Karpas-422 (cell line): ENCODE measurements at regions not wholly inside any gene's neighbourhood (a gene's known extent, or its start where the extent isn't known, plus 50 kb on each side); places are given as distances from the start of the nearest gene placed in this dataset.
"Not testable (repeated sequence)": the region's sequence is repeated elsewhere in the genome, so short reads cannot be mapped to it uniquely, and the experiment has no call there.

Experiments used
- DNase-seq: peaks from one replicate; pipeline ENCODE4 v3.0.0-alpha.2; 2015
- H2AFZ ChIP-seq: fragments of 200-600 bp; sonication (generic); 2 replicates; pipeline ENCODE4 v1.6.1; 2014; ENCODE audit warnings: antibody characterized with exemption, low read length, mixed read lengths
- H3K27ac ChIP-seq: fragments of 200-600 bp; sonication (generic); 2 replicates; pipeline ENCODE4 v1.5.1; 2014; ENCODE audit warnings: mild to moderate bottlenecking, low read length, moderate library complexity
- H3K27me3 ChIP-seq: fragments of 200-600 bp; sonication (generic); 2 replicates; pipeline ENCODE4 v1.6.1; 2014; ENCODE audit warnings: low read length, mixed read lengths
- H3K36me3 ChIP-seq: fragments of 200-600 bp; sonication (generic); 2 replicates; pipeline ENCODE4 v1.6.1; 2014; ENCODE audit warnings: low read length, mixed read lengths; ENCODE audit not compliant: insufficient read depth
- H3K4me1 ChIP-seq: fragments of 200-600 bp; sonication (generic); 2 replicates; pipeline ENCODE4 v1.6.1; 2014; ENCODE audit warnings: mild to moderate bottlenecking, low read length, mixed read lengths
- H3K4me2 ChIP-seq: fragments of 200-600 bp; sonication (generic); 2 replicates; pipeline ENCODE4 v1.6.1; 2014; ENCODE audit warnings: low read length, low read depth, mild to moderate bottlenecking; ENCODE audit not compliant: poor library complexity, severe bottlenecking
- H3K4me3 ChIP-seq: fragments of 200-600 bp; sonication (generic); 2 replicates; pipeline ENCODE4 v1.5.1; 2014; ENCODE audit warnings: mild to moderate bottlenecking, antibody characterized with exemption, low read length, mixed read lengths
- H3K79me2 ChIP-seq: fragments of 200-600 bp; sonication (generic); 2 replicates; pipeline ENCODE4 v1.6.1; 2014; ENCODE audit warnings: mild to moderate bottlenecking, low read length, mixed read lengths
- H3K9ac ChIP-seq: fragments of 200-600 bp; sonication (generic); 2 replicates; pipeline ENCODE4 v1.6.0; 2014; ENCODE audit warnings: low read length
- H3K9me2 ChIP-seq: fragments of 200-600 bp; sonication (generic), shearing (Covaris generic); replicated peaks from 2 replicates; pipeline ENCODE4 v1.6.0; 2014; ENCODE audit warnings: mild to moderate bottlenecking, low read length, moderate library complexity; ENCODE audit not compliant: insufficient read depth
- H3K9me3 ChIP-seq: fragments of 300-700, 200-600 bp; sonication (generic); 2 replicates; pipeline ENCODE4 v1.6.1; 2014; ENCODE audit warnings: low read length, mixed read lengths
- H4K20me1 ChIP-seq: fragments of 200-600 bp; sonication (generic); 2 replicates; pipeline ENCODE4 v1.6.1; 2014; ENCODE audit warnings: mild to moderate bottlenecking, antibody characterized with exemption, low read length, low read depth; ENCODE audit not compliant: insufficient read depth

GRCh38 chrX:52261125-52261462 lies 76.4 kb downstream of the MAGED4 start:
- no peaks in the 10 kb centered on the region for H3K9me3 ChIP-seq
- no peaks in the 10 kb centered on the region for H3K36me3 ChIP-seq
- no peak overlapping the region for H2AFZ ChIP-seq
- H3K79me2 ChIP-seq: no peaks in the 10 kb centered on the region
- H3K9ac ChIP-seq: peak overlapping the region; percentile 73
- no peaks in the 10 kb centered on the region for H3K9me2 ChIP-seq
- H3K27ac ChIP-seq: 0 out of 2 replicates have a peak overlapping the region, but pooled peaks have one; percentile 7
- no peaks in the 10 kb centered on the region for H4K20me1 ChIP-seq
- peak overlapping the region; percentile 69 for H3K4me3 ChIP-seq
- H3K4me2 ChIP-seq: peak overlapping the region; percentile 61
- peaks cover 16% of the 10 kb centered on the region for H3K4me1 ChIP-seq
- no peaks in the 10 kb centered on the region for H3K27me3 ChIP-seq
- no peak for DNase-seq

- H3K79me2 ChIP-seq: no peaks in the 10 kb centered on the region
- peak overlapping the region; percentile 69 for H3K4me3 ChIP-seq
- no peaks in the 10 kb centered on the region for H3K27me3 ChIP-seq
- no peaks in the 10 kb centered on the region for H3K9me2 ChIP-seq
- H3K9ac ChIP-seq: peak overlapping the region; percentile 73
- H3K4me2 ChIP-seq: peak overlapping the region; percentile 61
- peak overlapping the region; percentile 54 for H3K27ac ChIP-seq
- peak; percentile 95 for DNase-seq
- peak overlapping the region; percentile 26; the same call in 1 of the 2 replicates for H2AFZ ChIP-seq
- peaks cover 16% of the 10 kb centered on the region for H3K4me1 ChIP-seq
- H3K36me3 ChIP-seq: no peaks in the 10 kb centered on the region
- H4K20me1 ChIP-seq: no peaks in the 10 kb centered on the region
- H3K9me3 ChIP-seq: no peaks in the 10 kb centered on the region
These were observed 76.9 kb downstream of the MAGED4 start for GRCh38 chrX:52261463-52262194.

GRCh38 chrX:52262195-52262546 lies 77.5 kb downstream of the MAGED4 start:
- DNase-seq: no peak
- Histone ChIP-seq H2AFZ (peak overlapping the region; percentile 26; the same call in 1 of the 2 replicates), H4K20me1 (no peaks in the 10 kb centered on the region), H3K4me1 (peaks cover 16% of the 10 kb centered on the region), H3K27me3 (no peaks in the 10 kb centered on the region), H3K36me3 (no peaks in the 10 kb centered on the region), H3K4me3 (peak overlapping the region; percentile 69), H3K9ac (peak overlapping the region; percentile 73), H3K9me2 (no peaks in the 10 kb centered on the region), H3K9me3 (no peaks in the 10 kb centered on the region), H3K79me2 (no peaks in the 10 kb centered on the region), H3K4me2 (peak overlapping the region; percentile 61), H3K27ac (no peak overlapping the region)

- Histone ChIP-seq H3K9ac (no peak overlapping the region), H3K36me3 (no peaks in the 10 kb centered on the region), H3K9me3 (no peaks in the 10 kb centered on the region), H3K4me2 (no peak overlapping the region), H3K27ac (no peak overlapping the region), H4K20me1 (no peaks in the 10 kb centered on the region), H3K4me3 (no peak overlapping the region), H3K9me2 (no peaks in the 10 kb centered on the region), H3K27me3 (no peaks in the 10 kb centered on the region), H3K79me2 (no peaks in the 10 kb centered on the region), H3K4me1 (peaks cover 16% of the 10 kb centered on the region), H2AFZ (no peak overlapping the region)
- no peak for DNase-seq
These were observed 78.7 kb downstream of the MAGED4 start for GRCh38 chrX:52263417-52263816.

GRCh38 chrX:52265713-52266112 lies 81.0 kb downstream of the MAGED4 start:
- no peak overlapping the region for H3K27ac ChIP-seq
- H3K9me3 ChIP-seq: no peaks in the 10 kb centered on the region
- no peak overlapping the region for H3K4me2 ChIP-seq
- no peaks in the 10 kb centered on the region for H3K9me2 ChIP-seq
- no peak overlapping the region for H3K9ac ChIP-seq
- DNase-seq: no peak
- H3K79me2 ChIP-seq: no peaks in the 10 kb centered on the region
- peaks cover 9% of the 10 kb centered on the region for H3K4me1 ChIP-seq
- H3K4me3 ChIP-seq: no peak overlapping the region
- H4K20me1 ChIP-seq: no peaks in the 10 kb centered on the region
- H3K27me3 ChIP-seq: no peaks in the 10 kb centered on the region
- no peaks in the 10 kb centered on the region for H3K36me3 ChIP-seq
- H2AFZ ChIP-seq: no peak overlapping the region

GRCh38 chrX:52268502-52268901 lies 83.8 kb downstream of the MAGED4 start:
- H3K9me2 ChIP-seq, H3K9ac ChIP-seq, H3K9me3 ChIP-seq, H4K20me1 ChIP-seq, H3K27me3 ChIP-seq, H2AFZ ChIP-seq, H3K4me2 ChIP-seq, H3K4me1 ChIP-seq, H3K4me3 ChIP-seq, H3K27ac ChIP-seq, DNase-seq, H3K36me3 ChIP-seq, H3K79me2 ChIP-seq: not testable (repeated sequence)

- no peaks in the 10 kb centered on the region for H3K9me3 ChIP-seq
- no peak overlapping the region for H3K9ac ChIP-seq
- no peaks in the 10 kb centered on the region for H3K9me2 ChIP-seq
- no peak overlapping the region for H3K4me2 ChIP-seq
- H3K27me3 ChIP-seq: no peaks in the 10 kb centered on the region; the same call in 1 of the 2 replicates
- no peak overlapping the region for H3K27ac ChIP-seq
- no peaks in the 10 kb centered on the region for H4K20me1 ChIP-seq
- H3K36me3 ChIP-seq: no peaks in the 10 kb centered on the region
- no peaks in the 10 kb centered on the region for H3K4me1 ChIP-seq
- no peak overlapping the region for H2AFZ ChIP-seq
- no peaks in the 10 kb centered on the region for H3K79me2 ChIP-seq
- H3K4me3 ChIP-seq: no peak overlapping the region
- DNase-seq: no peak
These were observed 85.9 kb downstream of the MAGED4 start for GRCh38 chrX:52270453-52271116.

- Histone ChIP-seq H3K27ac (no peak overlapping the region), H3K27me3 (no peaks in the 10 kb centered on the region; the same call in 1 of the 2 replicates), H3K4me1 (no peaks in the 10 kb centered on the region), H3K4me3 (no peak overlapping the region), H2AFZ (no peak overlapping the region), H3K36me3 (no peaks in the 10 kb centered on the region), H3K9ac (no peak overlapping the region), H4K20me1 (no peaks in the 10 kb centered on the region), H3K4me2 (no peak overlapping the region), H3K9me2 (no peaks in the 10 kb centered on the region), H3K79me2 (no peaks in the 10 kb centered on the region), H3K9me3 (no peaks in the 10 kb centered on the region)
- DNase-seq: peak; percentile 64
These were observed 86.5 kb downstream of the MAGED4 start for GRCh38 chrX:52271206-52271605.
